ENCODE measurements at regions not wholly inside any gene's neighbourhood (a gene's known extent, or its start where the extent isn't known, plus 50 kb on each side); places are given as distances from the start of the nearest gene placed in this dataset.

GRCh38 chr15:61731099-61731498, 329.1 kb downstream of the VPS13C start:
- no TSS peak for BruUV-seq (replicated peaks)
- H4K8ac ChIP-seq (ENCODE audit: low read depth in 2 of 2, low read length in 2 of 2) = no peak overlapping the region
- H4K91ac ChIP-seq (ENCODE audit: insufficient read depth, low read depth, low read length) = no peak overlapping the region
- H2BK15ac ChIP-seq (ENCODE audit: low read depth, low read length) = no peak overlapping the region
- no peak for ATAC-seq (ENCODE audit: low read depth)
- TF ChIP-seq CTCF (conservative IDR thresholded peaks at IDR 0.05; ENCODE audit: low read depth, low read length) = no peak
- TF ChIP-seq BHLHE40 (IDR thresholded peaks at IDR 0.05; ENCODE audit: low read depth, low read length) = no peak
- TF ChIP-seq NFE2L2 (IDR thresholded peaks at IDR 0.05; ENCODE audit: low read depth, low read length) = no peak
- TF ChIP-seq ELK1 (IDR thresholded peaks at IDR 0.05; ENCODE audit: borderline replicate concordance, low read depth, low read length) = no peak
- TF ChIP-seq CEBPB (IDR thresholded peaks at IDR 0.05; ENCODE audit: low read depth, low read length) = no peak
- no peak for TF ChIP-seq MAFK (IDR thresholded peaks at IDR 0.05; ENCODE audit: low read depth, low read length)
- no peak for TF ChIP-seq MAZ (IDR thresholded peaks at IDR 0.05; ENCODE audit: borderline replicate concordance, low read depth, low read length)
- no peak for TF ChIP-seq POLR2A (IDR thresholded peaks at IDR 0.05; ENCODE audit: low read depth, low read length)
- no peak for TF ChIP-seq SMC3 (IDR thresholded peaks at IDR 0.05; ENCODE audit: low read depth, low read length)
- no peak for TF ChIP-seq CHD1 (IDR thresholded peaks at IDR 0.05; ENCODE audit: low read depth, low read length)
- no peak for TF ChIP-seq USF2 (IDR thresholded peaks at IDR 0.05; ENCODE audit: low read depth, low read length)
- no peak for TF ChIP-seq RCOR1 (IDR thresholded peaks at IDR 0.05; ENCODE audit: insufficient replicate concordance, low read length)
- no peak for TF ChIP-seq RAD21 (IDR thresholded peaks at IDR 0.05; ENCODE audit: low read length)
- TF ChIP-seq MXI1 (IDR thresholded peaks at IDR 0.05; ENCODE audit: borderline replicate concordance, low read depth, low read length) = no peak
- no peak for TF ChIP-seq FOS (IDR thresholded peaks at IDR 0.05; ENCODE audit: low read depth, low read length)
- no peak for TF ChIP-seq RFX5 (IDR thresholded peaks at IDR 0.05; ENCODE audit: low read depth, low read length)
- in situ Hi-C loops (cut with MboI; ENCODE audit: low sequenced_read_pairs) (no loop called here), dilution Hi-C loops (cut with HindIII; ENCODE audit: low sequenced_read_pairs, unreplicated experiment) (no loop called here), intact Hi-C loops (cut with micrococcal nuclease) (loop anchor here (2.0 kb wide), 1 partner anchor 34 kb away; no protein-coding TSS in a partner anchor)
- H3K56ac ChIP-seq (ENCODE audit: extremely low read depth, insufficient read depth, low read length) = no peak overlapping the region
- no peak overlapping the region for H3K4me3 ChIP-seq (ENCODE audit: insufficient read depth, low read depth, low read length)
- no peak for DNase-seq
- H3K4me1 ChIP-seq (ENCODE audit: control insufficient read depth, insufficient read depth, low read length) = no peaks in the 10 kb centered on the region
- no CpG with 5 or more reads among the region's 3 CpGs for WGBS, 2 experiments (ENCODE audit: extremely low coverage in 2 of 2, insufficient read length in 1 of 2)
- H3K4me2 ChIP-seq (ENCODE audit: low read depth, low read length) = no peak overlapping the region
- no peak overlapping the region for H3K27ac ChIP-seq (ENCODE audit: insufficient read depth, low read length)
- H2BK20ac ChIP-seq (ENCODE audit: low read depth, low read length) = no peak overlapping the region
- no peak overlapping the region for H2BK5ac ChIP-seq (ENCODE audit: low read depth, low read length, poor library complexity, severe bottlenecking)
- no peak overlapping the region for H3K14ac ChIP-seq (replicated peaks; ENCODE audit: low read depth, low read length)
- no peaks in the 10 kb centered on the region for H3K9me1 ChIP-seq (ENCODE audit: insufficient read depth, low read length)
- H3K79me1 ChIP-seq (ENCODE audit: low read depth in 1 of 2, low read length in 2 of 2) = no peaks in the 10 kb centered on the region
- H4K5ac ChIP-seq (ENCODE audit: low read depth, low read length) = no peak overlapping the region
- H3K9ac ChIP-seq (ENCODE audit: low read depth, low read length) = no peak overlapping the region
- POLR2A ChIA-PET (ENCODE audit: unreplicated experiment) = no interaction called here
- H3K18ac ChIP-seq (ENCODE audit: low read depth, low read length) = no peak overlapping the region
- H2BK120ac ChIP-seq (ENCODE audit: low read depth, low read length) = no peak overlapping the region
- no peak overlapping the region for H3K4ac ChIP-seq (ENCODE audit: low read depth, low read length)
- H2AFZ ChIP-seq (replicated peaks; ENCODE audit: low read length, poor library complexity) = no peak overlapping the region
- no peaks in the 10 kb centered on the region for H3K9me3 ChIP-seq (ENCODE audit: control insufficient read depth, insufficient read depth, low read length)
- H4K20me1 ChIP-seq (ENCODE audit: insufficient read depth, low read length) = no peaks in the 10 kb centered on the region
- no peaks in the 10 kb centered on the region for H3K36me3 ChIP-seq (ENCODE audit: control insufficient read depth, insufficient read depth, low read length)
- CTCF ChIA-PET = no interaction called here
- no peak overlapping the region for H3K23ac ChIP-seq (ENCODE audit: low read depth, low read length)
- no peak overlapping the region for H2AK9ac ChIP-seq (replicated peaks; ENCODE audit: low read depth, low read length, poor library complexity)
- H2AK5ac ChIP-seq (ENCODE audit: low read depth, low read length) = no peak overlapping the region
- H3K27me3 ChIP-seq (ENCODE audit: control insufficient read depth, insufficient read depth, low read length) = peaks cover 2% of the 10 kb centered on the region; the same call in 1 of the 2 replicates
